PC-9 (cell line): ENCODE measurements at regions not wholly inside any gene's neighbourhood (a gene's known extent, or its start where the extent isn't known, plus 50 kb on each side); places are given as distances from the start of the nearest gene placed in this dataset.

Source experiments
- CTCF ChIP-seq: fragments of 200-600 bp; sonication (generic); conservative IDR thresholded peaks from 2 replicates; pipeline ENCODE4 v1.6.1; 2017; ENCODE audit warnings: mixed run types, antibody characterized with exemption, mild to moderate bottlenecking, moderate library complexity
- EZH2 ChIP-seq: fragments of 200-600 bp; sonication (generic); IDR thresholded peaks from 2 replicates; pipeline ENCODE4 v1.8.0; 2017; ENCODE audit warnings: antibody characterized with exemption, low read depth

GRCh38 chr2:118442996-118443553, 354.8 kb downstream of the INSIG2 start:
- no peak for TF ChIP-seq CTCF
- TF ChIP-seq EZH2, result no peak
